CD4-positive, alpha-beta T cell (primary cell): ENCODE measurements at regions not wholly inside any gene's neighbourhood (a gene's known extent, or its start where the extent isn't known, plus 50 kb on each side); places are given as distances from the start of the nearest gene placed in this dataset.

Source experiments
- ATAC-seq: fragments of 200-7000 bp; cut with Tn5 transposase; one replicate; pipeline ENCODE4 v1.10.0; 2022; ENCODE audit warnings: mild to moderate bottlenecking; ENCODE audit not compliant: poor library complexity
- CTCF ChIA-PET: fragments of 350-600 bp; sonication (Branson Sonifier 250); formaldehyde crosslinking; loops from one replicate; lab custom pipeline; 2021; ENCODE audit warnings: antibody characterized with exemption, inconsistent platforms; lab: Charles Lee
- POLR2A ChIA-PET: fragments of 350-600 bp; sonication (Branson Sonifier 250); formaldehyde crosslinking; loops from one replicate; lab custom pipeline; 2021; ENCODE audit warnings: antibody characterized with exemption, inconsistent platforms; lab: Charles Lee
- DNase-seq, 14 experiments: peaks; one replicate each; pipeline ENCODE4 v3.0.0-alpha.2; 2013 to 2020; ENCODE audit warnings: mixed read lengths in 2 of 14
- H3K27ac ChIP-seq, 2 donors: one replicate each; pipeline versions ENCODE4 v1.5.1 to v1.7.0; 2013; ENCODE audit warnings: low read length in 2 of 2, low read depth in 1 of 2, mild to moderate bottlenecking in 1 of 2
- H3K27me3 ChIP-seq, 2 experiments: 1 replicate in 1 of 2; 2 replicates in 1 of 2; pipeline versions ENCODE4 v1.6.1 to v1.7.0; 2013; ENCODE audit warnings: low read length in 2 of 2, control low read depth in 1 of 2, mild to moderate bottlenecking in 1 of 2, moderate library complexity in 1 of 2; ENCODE audit not compliant: insufficient read depth in 2 of 2, control insufficient read depth in 1 of 2
- H3K36me3 ChIP-seq: one replicate; pipeline ENCODE4 v1.6.1; 2013; ENCODE audit warnings: low read length, control low read depth; ENCODE audit not compliant: insufficient read depth
- H3K4me1 ChIP-seq: one replicate; pipeline ENCODE4 v1.6.1; 2013; ENCODE audit warnings: low read length, control low read depth; ENCODE audit not compliant: insufficient read depth
- H3K4me3 ChIP-seq: one replicate; pipeline ENCODE4 v1.5.1; 2013; ENCODE audit warnings: mild to moderate bottlenecking, low read length, moderate library complexity
- H3K9me3 ChIP-seq, 2 experiments: 1 replicate in 1 of 2; 2 replicates in 1 of 2; pipeline versions ENCODE4 v1.6.1 to v1.7.0; 2013; ENCODE audit warnings: low read length in 2 of 2, mild to moderate bottlenecking in 2 of 2, control low read depth in 1 of 2, moderate library complexity in 1 of 2; ENCODE audit not compliant: control insufficient read depth in 1 of 2, insufficient read depth in 1 of 2
- H3K27ac Mint-ChIP-seq: one replicate; pipeline ENCODE4 v1.8.0; 2020; ENCODE audit warnings: mixed read lengths
- H3K27me3 Mint-ChIP-seq: one replicate; pipeline ENCODE4 v1.8.0; 2021; ENCODE audit warnings: mixed read lengths
- H3K36me3 Mint-ChIP-seq: one replicate; pipeline ENCODE4 v1.8.0; 2021; ENCODE audit warnings: low read depth, mixed read lengths
- H3K4me1 Mint-ChIP-seq: one replicate; pipeline ENCODE4 v1.8.0; 2021; ENCODE audit warnings: low read depth, mixed read lengths
- H3K4me3 Mint-ChIP-seq: one replicate; pipeline ENCODE4 v1.8.0; 2020; ENCODE audit warnings: mild to moderate bottlenecking, mixed read lengths
- H3K9me3 Mint-ChIP-seq: one replicate; pipeline ENCODE4 v1.8.0; 2020; ENCODE audit warnings: mixed read lengths
- intact Hi-C, 2 experiments: fragments of 100-400 bp; cut with DNase I in 1 of 2; cut with micrococcal nuclease in 1 of 2; formaldehyde crosslinking; loops; one replicate each; pipeline versions ENCODE4 v1.15.1 to v1.9.0; 2023 to 2025; cut with DNase I, micrococcal nuclease
- TF ChIP-seq, protein P1 (sequence below): fragments of 200-600 bp; IDR thresholded peaks from one replicate; pipeline ENCODE4 v1.8.0; 2022; ENCODE audit warnings: antibody characterized with exemption, mild to moderate bottlenecking

DNA sequence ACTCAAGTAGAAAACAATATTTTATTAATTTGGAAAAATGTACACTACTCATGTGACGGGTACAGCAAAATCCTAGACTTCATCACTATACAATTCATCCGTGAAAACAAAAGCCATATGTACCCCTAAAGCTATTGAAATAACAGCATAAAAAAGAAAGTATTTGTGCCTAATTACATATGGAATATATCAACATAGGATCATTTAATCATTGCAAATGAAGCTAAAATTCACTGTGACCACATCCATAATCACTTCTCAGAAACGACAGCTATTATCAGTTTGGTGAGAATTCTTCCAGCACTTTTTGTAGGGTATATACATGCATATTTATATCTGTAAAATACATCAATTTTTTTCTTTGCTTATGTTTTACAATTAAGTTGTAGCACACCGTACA lies 128.0 kb downstream of the ARL4A start:
- DNase-seq (no peak), ATAC-seq (no peak)
- ChIA-PET CTCF (no interaction called here), POLR2A (no interaction called here)
- TF ChIP-seq, protein P1, sequence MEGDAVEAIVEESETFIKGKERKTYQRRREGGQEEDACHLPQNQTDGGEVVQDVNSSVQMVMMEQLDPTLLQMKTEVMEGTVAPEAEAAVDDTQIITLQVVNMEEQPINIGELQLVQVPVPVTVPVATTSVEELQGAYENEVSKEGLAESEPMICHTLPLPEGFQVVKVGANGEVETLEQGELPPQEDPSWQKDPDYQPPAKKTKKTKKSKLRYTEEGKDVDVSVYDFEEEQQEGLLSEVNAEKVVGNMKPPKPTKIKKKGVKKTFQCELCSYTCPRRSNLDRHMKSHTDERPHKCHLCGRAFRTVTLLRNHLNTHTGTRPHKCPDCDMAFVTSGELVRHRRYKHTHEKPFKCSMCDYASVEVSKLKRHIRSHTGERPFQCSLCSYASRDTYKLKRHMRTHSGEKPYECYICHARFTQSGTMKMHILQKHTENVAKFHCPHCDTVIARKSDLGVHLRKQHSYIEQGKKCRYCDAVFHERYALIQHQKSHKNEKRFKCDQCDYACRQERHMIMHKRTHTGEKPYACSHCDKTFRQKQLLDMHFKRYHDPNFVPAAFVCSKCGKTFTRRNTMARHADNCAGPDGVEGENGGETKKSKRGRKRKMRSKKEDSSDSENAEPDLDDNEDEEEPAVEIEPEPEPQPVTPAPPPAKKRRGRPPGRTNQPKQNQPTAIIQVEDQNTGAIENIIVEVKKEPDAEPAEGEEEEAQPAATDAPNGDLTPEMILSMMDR = no peak
- no peak overlapping the region for H3K27ac Mint-ChIP-seq
- no peak overlapping the region for H3K4me3 ChIP-seq
- no peak overlapping the region for H3K27ac ChIP-seq
- no peaks in the 10 kb centered on the region for H3K9me3 Mint-ChIP-seq
- no peaks in the 10 kb centered on the region for H3K27me3 ChIP-seq
- H3K36me3 Mint-ChIP-seq = no peaks in the 10 kb centered on the region
- no peaks in the 10 kb centered on the region for H3K9me3 ChIP-seq
- no peaks in the 10 kb centered on the region for H3K4me1 Mint-ChIP-seq
- no peak overlapping the region for H3K4me3 Mint-ChIP-seq
- H3K36me3 ChIP-seq = no peaks in the 10 kb centered on the region
- H3K4me1 ChIP-seq = no peaks in the 10 kb centered on the region
- intact Hi-C loops = no loop called here
- peaks cover 6% of the 10 kb centered on the region for H3K27me3 Mint-ChIP-seq

DNA sequence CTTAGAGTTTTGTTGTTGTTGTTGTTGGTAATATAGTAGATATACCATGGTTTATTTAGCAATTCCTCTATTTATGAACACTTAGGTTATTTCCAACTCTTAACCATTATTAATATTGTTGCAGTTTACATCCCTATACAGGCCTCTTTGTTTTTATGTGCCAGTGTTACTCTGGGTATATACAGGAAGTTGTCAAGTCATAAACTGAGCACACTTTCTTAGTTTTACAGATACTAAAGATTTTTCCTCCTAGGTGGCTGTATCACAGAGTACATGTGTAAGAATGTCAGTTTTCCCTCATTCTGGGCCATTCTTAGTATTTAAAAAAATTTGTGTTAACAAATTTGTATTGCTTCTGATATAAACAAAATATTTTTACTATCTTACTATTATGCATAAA lies 128.4 kb downstream of the ARL4A start:
- H3K9me3 Mint-ChIP-seq = no peaks in the 10 kb centered on the region
- H3K27me3 Mint-ChIP-seq = peaks cover 6% of the 10 kb centered on the region
- H3K4me3 ChIP-seq = no peak overlapping the region
- ChIA-PET CTCF (no interaction called here), POLR2A (no interaction called here)
- H3K36me3 Mint-ChIP-seq = no peaks in the 10 kb centered on the region
- H3K27ac Mint-ChIP-seq = no peak overlapping the region
- H3K4me1 ChIP-seq = no peaks in the 10 kb centered on the region
- DNase-seq = no peak
- H3K9me3 ChIP-seq = no peaks in the 10 kb centered on the region
- H3K27ac ChIP-seq = no peak overlapping the region
- H3K27me3 ChIP-seq = no peaks in the 10 kb centered on the region
- no peak for ATAC-seq
- no peaks in the 10 kb centered on the region for H3K36me3 ChIP-seq
- intact Hi-C loops = no loop called here
- H3K4me3 Mint-ChIP-seq = no peak overlapping the region
- TF ChIP-seq, protein P1 = no peak
- no peaks in the 10 kb centered on the region for H3K4me1 Mint-ChIP-seq

DNA sequence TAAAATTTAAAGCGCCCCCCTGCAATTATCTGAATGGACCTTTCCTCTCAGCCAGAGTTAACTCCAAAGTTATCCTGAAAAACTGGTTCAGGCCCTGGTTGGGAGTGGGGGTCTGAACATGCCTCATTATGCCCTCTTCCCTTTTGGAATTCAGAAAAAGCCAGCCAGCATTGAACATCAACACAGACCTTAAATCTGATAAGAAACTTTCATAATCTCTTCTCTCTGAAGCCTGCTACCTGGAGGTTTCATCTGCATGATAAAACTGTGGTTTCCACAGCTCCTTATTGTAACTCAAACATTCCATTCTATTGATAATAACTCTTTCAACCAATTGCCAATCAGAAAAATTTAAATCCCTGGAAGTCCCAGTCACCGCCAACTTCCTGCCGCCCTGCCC lies 133.3 kb downstream of the ARL4A start:
- ATAC-seq (no peak), DNase-seq (no peak)
- H3K27ac Mint-ChIP-seq = no peak overlapping the region
- H3K27ac ChIP-seq = no peak overlapping the region
- H3K4me1 ChIP-seq = no peaks in the 10 kb centered on the region
- H3K9me3 ChIP-seq = no peaks in the 10 kb centered on the region
- peaks cover 6% of the 10 kb centered on the region for H3K27me3 Mint-ChIP-seq
- ChIA-PET CTCF (interaction anchor here (1.4 kb wide), 1 partner anchor 134 kb away, joined by 3 read pairs; no protein-coding TSS in a partner anchor), POLR2A (interaction anchor here (0.7 kb wide), 1 partner anchor 1881 kb away, joined by 3 read pairs; a partner anchor contains a TSS)
- H3K27me3 ChIP-seq = no peaks in the 10 kb centered on the region
- H3K4me3 Mint-ChIP-seq = no peak overlapping the region
- TF ChIP-seq, protein P1 = no peak
- H3K9me3 Mint-ChIP-seq = no peaks in the 10 kb centered on the region
- H3K36me3 Mint-ChIP-seq = no peaks in the 10 kb centered on the region
- H3K36me3 ChIP-seq = no peaks in the 10 kb centered on the region
- intact Hi-C loops = no loop called here
- no peaks in the 10 kb centered on the region for H3K4me1 Mint-ChIP-seq
- no peak overlapping the region for H3K4me3 ChIP-seq
